OCI-LY7 (cell line): ENCODE measurements at regions not wholly inside any gene's neighbourhood (a gene's known extent, or its start where the extent isn't known, plus 50 kb on each side); places are given as distances from the start of the nearest gene placed in this dataset.

ENCODE experiments used
- EZH2phosphoT487 ChIP-seq: fragments of 200-600 bp; sonication (generic); IDR thresholded peaks from 2 replicates; pipeline ENCODE4 v1.6.1; 2018; ENCODE audit warnings: low read depth, borderline replicate concordance, mild to moderate bottlenecking, mixed run types, antibody characterized with exemption, low read length, moderate library complexity, mixed read lengths
- TF ChIP-seq, protein P1 (sequence below): fragments of 200-600 bp; sonication (generic); conservative IDR thresholded peaks from 2 replicates; pipeline ENCODE4 v1.5.1; 2014; ENCODE audit warnings: mild to moderate bottlenecking, antibody characterized with exemption, low read length, moderate library complexity, mixed read lengths

DNA sequence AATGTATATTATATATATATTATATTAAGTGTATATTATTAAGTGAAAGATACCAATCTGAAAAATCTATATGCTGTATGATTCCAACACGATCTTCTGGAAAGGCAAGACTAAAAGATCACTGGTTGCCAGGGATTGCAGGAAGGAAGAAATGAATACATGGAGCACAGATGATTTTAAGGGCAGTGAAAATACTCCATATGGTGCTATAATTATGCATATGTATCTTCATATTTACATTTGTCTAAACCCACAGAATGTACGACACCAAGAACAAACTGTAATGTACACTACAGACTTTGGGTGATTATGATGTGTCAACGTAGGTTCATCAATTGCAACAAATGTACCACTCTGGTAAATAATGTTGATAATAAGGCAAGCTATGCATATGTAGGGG lies 194.7 kb upstream of the MME start:
- TF ChIP-seq, protein P1, sequence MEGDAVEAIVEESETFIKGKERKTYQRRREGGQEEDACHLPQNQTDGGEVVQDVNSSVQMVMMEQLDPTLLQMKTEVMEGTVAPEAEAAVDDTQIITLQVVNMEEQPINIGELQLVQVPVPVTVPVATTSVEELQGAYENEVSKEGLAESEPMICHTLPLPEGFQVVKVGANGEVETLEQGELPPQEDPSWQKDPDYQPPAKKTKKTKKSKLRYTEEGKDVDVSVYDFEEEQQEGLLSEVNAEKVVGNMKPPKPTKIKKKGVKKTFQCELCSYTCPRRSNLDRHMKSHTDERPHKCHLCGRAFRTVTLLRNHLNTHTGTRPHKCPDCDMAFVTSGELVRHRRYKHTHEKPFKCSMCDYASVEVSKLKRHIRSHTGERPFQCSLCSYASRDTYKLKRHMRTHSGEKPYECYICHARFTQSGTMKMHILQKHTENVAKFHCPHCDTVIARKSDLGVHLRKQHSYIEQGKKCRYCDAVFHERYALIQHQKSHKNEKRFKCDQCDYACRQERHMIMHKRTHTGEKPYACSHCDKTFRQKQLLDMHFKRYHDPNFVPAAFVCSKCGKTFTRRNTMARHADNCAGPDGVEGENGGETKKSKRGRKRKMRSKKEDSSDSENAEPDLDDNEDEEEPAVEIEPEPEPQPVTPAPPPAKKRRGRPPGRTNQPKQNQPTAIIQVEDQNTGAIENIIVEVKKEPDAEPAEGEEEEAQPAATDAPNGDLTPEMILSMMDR, result no peak
- TF ChIP-seq EZH2phosphoT487, result no peak
